ENCODE measurements at regions not wholly inside any gene's neighbourhood (a gene's known extent, or its start where the extent isn't known, plus 50 kb on each side); places are given as distances from the start of the nearest gene placed in this dataset.
"Not testable (repeated sequence)": the region's sequence is repeated elsewhere in the genome, so short reads cannot be mapped to it uniquely, and the experiment has no call there.

GRCh38 chr12:89070603-89071002 is 281.7 kb downstream of the DUSP6 start:
- no peak for DNase-seq
- no peak for TF ChIP-seq POLR2A (IDR thresholded peaks at IDR 0.05; ENCODE audit: low read length)
- TF ChIP-seq GATA1 (IDR thresholded peaks at IDR 0.05; ENCODE audit: low read depth, low read length), result no peak

- no peak for TF ChIP-seq GATA1 (IDR thresholded peaks at IDR 0.05; ENCODE audit: low read depth, low read length)
- no peak for TF ChIP-seq POLR2A (IDR thresholded peaks at IDR 0.05; ENCODE audit: low read length)
- no peak for DNase-seq
Measured at GRCh38 chr12:89069431-89069830, 282.9 kb downstream of the DUSP6 start.

- no peak for DNase-seq
- TF ChIP-seq GATA1 (IDR thresholded peaks at IDR 0.05; ENCODE audit: low read depth, low read length), result no peak
- no peak for TF ChIP-seq POLR2A (IDR thresholded peaks at IDR 0.05; ENCODE audit: low read length)
Measured at GRCh38 chr12:89067421-89068187, 284.7 kb downstream of the DUSP6 start.

- TF ChIP-seq GATA1 (IDR thresholded peaks at IDR 0.05; ENCODE audit: low read depth, low read length) (no peak), POLR2A (IDR thresholded peaks at IDR 0.05; ENCODE audit: low read length) (no peak)
- DNase-seq, result no peak
Measured at GRCh38 chr12:89064780-89065179, 287.5 kb downstream of the DUSP6 start.

GRCh38 chr12:89064151-89064550 is 288.1 kb downstream of the DUSP6 start:
- TF ChIP-seq POLR2A (IDR thresholded peaks at IDR 0.05; ENCODE audit: low read length) (no peak), GATA1 (IDR thresholded peaks at IDR 0.05; ENCODE audit: low read depth, low read length) (no peak)
- DNase-seq, result no peak

- TF ChIP-seq GATA1 (IDR thresholded peaks at IDR 0.05; ENCODE audit: low read depth, low read length), result no peak
- TF ChIP-seq POLR2A (IDR thresholded peaks at IDR 0.05; ENCODE audit: low read length), result no peak
- no peak for DNase-seq
Measured at GRCh38 chr12:89062996-89063395, 289.3 kb downstream of the DUSP6 start.

GRCh38 chr12:89059721-89060541 is 292.4 kb downstream of the DUSP6 start:
- DNase-seq, result no peak
- TF ChIP-seq GATA1 (IDR thresholded peaks at IDR 0.05; ENCODE audit: low read depth, low read length) (no peak), POLR2A (IDR thresholded peaks at IDR 0.05; ENCODE audit: low read length) (no peak)

- DNase-seq, result no peak
- TF ChIP-seq POLR2A (IDR thresholded peaks at IDR 0.05; ENCODE audit: low read length), result no peak
- no peak for TF ChIP-seq GATA1 (IDR thresholded peaks at IDR 0.05; ENCODE audit: low read depth, low read length)
Measured at GRCh38 chr12:89059056-89059455, 293.2 kb downstream of the DUSP6 start.

- TF ChIP-seq POLR2A (IDR thresholded peaks at IDR 0.05; ENCODE audit: low read length) (no peak), GATA1 (IDR thresholded peaks at IDR 0.05; ENCODE audit: low read depth, low read length) (no peak)
Measured at GRCh38 chr12:89058402-89058801, 293.9 kb downstream of the DUSP6 start.

GRCh38 chr12:89053817-89054216 is 298.5 kb downstream of the DUSP6 start:
- DNase-seq, result not testable (repeated sequence)

More at GRCh38 chr12:89058402-89058801, 293.9 kb downstream of the DUSP6 start:
- DNase-seq, result no peak

GRCh38 chr12:89051065-89051677 is 301.1 kb downstream of the DUSP6 start:
- TF ChIP-seq GATA1 (IDR thresholded peaks at IDR 0.05; ENCODE audit: low read depth, low read length) (no peak), POLR2A (IDR thresholded peaks at IDR 0.05; ENCODE audit: low read length) (no peak)

GRCh38 chr12:89047856-89048418 is 304.4 kb downstream of the DUSP6 start:
- no peak for DNase-seq
- TF ChIP-seq GATA1 (IDR thresholded peaks at IDR 0.05; ENCODE audit: low read depth, low read length) (no peak), POLR2A (IDR thresholded peaks at IDR 0.05; ENCODE audit: low read length) (no peak)

More at GRCh38 chr12:89051065-89051677, 301.1 kb downstream of the DUSP6 start:
- peak; percentile 56 to 77 for DNase-seq

- no peak for TF ChIP-seq GATA1 (IDR thresholded peaks at IDR 0.05; ENCODE audit: low read depth, low read length)
- DNase-seq, result no peak
Measured at GRCh38 chr12:89041078-89041477, 311.2 kb downstream of the DUSP6 start.
